GM12878 (cell line): ENCODE measurements at regions not wholly inside any gene's neighbourhood (a gene's known extent, or its start where the extent isn't known, plus 50 kb on each side); places are given as distances from the start of the nearest gene placed in this dataset.

ENCODE experiments used
- ATF2 ChIP-seq: IDR thresholded peaks from 2 replicates; pipeline ENCODE4 v1.6.1; 2012; ENCODE audit warnings: low read length, inconsistent platforms
- CREB1 ChIP-seq: IDR thresholded peaks from 2 replicates; pipeline ENCODE4 v1.6.1; 2012; ENCODE audit warnings: low read depth, mild to moderate bottlenecking, inconsistent platforms
- MAX ChIP-seq: IDR thresholded peaks from 2 replicates; pipeline ENCODE4 v1.6.1; 2012; ENCODE audit warnings: low read depth, low read length, improper control_type of control experiment
- NFYB ChIP-seq: IDR thresholded peaks from 2 replicates; pipeline ENCODE4 v1.6.1; 2011; ENCODE audit warnings: low read depth, mild to moderate bottlenecking, low read length, improper control_type of control experiment, moderate library complexity; ENCODE audit not compliant: insufficient read depth
- POLR2A ChIP-seq: IDR thresholded peaks from 2 replicates; pipeline ENCODE4 v1.6.1; 2011; ENCODE audit warnings: low read depth, mild to moderate bottlenecking, low read length
- RFX5 ChIP-seq: IDR thresholded peaks from 2 replicates; pipeline ENCODE4 v1.6.1; 2011; ENCODE audit warnings: low read depth, low read length, improper control_type of control experiment
- SIX5 ChIP-seq: IDR thresholded peaks from 2 replicates; pipeline ENCODE4 v1.6.1; 2011; ENCODE audit warnings: mild to moderate bottlenecking, low read depth, low read length, moderate library complexity; ENCODE audit not compliant: severe bottlenecking

- TF ChIP-seq MAX (no peak), RFX5 (no peak), SIX5 (no peak), POLR2A (no peak), NFYB (no peak), CREB1 (no peak), ATF2 (no peak)
Observed at GRCh38 chr1:229148743-229149142, 122.2 kb upstream of the RAB4A start.
